ENCODE measurements at regions not wholly inside any gene's neighbourhood (a gene's known extent, or its start where the extent isn't known, plus 50 kb on each side); places are given as distances from the start of the nearest gene placed in this dataset.
"Not testable (repeated sequence)": the region's sequence is repeated elsewhere in the genome, so short reads cannot be mapped to it uniquely, and the experiment has no call there.

DNA sequence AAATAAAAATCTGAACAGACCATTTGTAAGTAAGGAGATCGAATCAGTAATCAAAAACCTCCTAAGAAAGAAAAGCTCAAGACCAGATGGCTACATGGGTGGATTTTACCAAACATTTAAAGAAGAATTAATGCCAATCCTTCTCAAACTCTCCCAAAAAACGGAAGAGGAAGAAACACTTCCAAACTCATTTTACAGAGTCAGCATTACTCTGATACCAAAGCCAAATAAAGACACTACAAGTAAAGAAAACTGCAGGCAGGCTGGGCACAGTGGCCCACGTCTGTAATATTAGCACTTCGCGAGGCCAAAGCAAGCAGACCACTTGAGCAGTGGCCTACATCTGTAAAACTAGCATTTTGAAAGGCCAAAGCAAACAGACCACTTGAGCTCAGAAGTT is 159.8 kb downstream of the DPY19L2 start:
- no peak for DNase-seq (ENCODE audit: low spot score)

DNA sequence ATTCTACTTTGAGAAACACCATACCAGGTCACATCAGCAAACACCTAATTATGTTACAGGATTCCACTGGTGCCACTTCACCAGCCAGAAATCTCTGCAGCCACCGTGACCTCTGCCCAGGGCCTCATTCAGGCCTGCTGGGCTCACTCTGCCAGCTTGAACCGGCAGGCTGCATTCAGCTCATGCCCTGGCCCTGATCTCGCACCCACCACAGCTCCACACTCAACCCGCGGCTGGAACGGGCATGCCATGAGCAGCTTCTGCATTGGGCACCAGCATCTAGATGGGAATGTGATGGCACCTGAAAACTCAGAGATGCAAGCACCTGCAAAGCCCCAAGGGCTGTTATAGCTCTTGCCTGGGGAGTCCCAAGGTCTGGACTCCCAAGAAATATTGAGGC is 168.7 kb downstream of the DPY19L2 start:
- DNase-seq (ENCODE audit: low spot score), result no peak

DNA sequence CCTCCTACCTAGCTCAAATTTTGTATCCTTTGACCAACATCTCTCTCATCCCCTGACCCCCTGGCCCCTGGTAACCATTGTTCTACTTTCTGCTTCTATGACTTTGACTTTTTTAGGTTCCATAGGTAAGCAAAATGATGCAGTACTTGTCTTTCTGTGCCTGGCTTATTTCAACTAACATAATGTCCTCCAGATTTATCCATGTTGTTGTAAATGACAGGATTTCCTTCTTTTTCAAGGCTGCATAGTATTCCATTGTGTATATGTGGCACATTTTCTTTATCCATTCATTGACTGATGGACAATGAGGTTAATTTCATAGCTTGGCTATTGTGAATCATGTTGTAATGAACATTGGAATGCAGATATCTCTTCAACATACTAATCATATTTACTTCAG is 170.1 kb downstream of the DPY19L2 start:
- DNase-seq (ENCODE audit: low spot score), result no peak

DNA sequence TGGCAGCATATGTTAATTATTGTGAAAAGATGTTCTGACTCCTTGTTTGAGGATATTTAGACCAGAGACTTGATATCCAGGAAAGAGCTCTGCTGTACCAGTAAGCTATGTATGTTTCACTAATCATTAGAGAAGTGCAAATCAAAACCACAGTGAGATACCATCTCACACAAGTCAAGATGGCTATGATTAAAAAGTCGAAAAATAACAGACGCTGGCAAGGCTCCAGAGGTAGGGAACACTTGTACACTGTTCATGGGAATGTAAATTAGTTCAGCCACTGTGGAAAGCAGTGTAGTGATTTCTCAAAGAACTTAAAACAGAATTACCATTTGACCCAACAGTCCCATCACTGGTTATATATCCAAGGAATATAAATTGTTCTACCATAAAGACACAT is 171.6 kb downstream of the DPY19L2 start:
- DNase-seq (ENCODE audit: low spot score), result no peak

DNA sequence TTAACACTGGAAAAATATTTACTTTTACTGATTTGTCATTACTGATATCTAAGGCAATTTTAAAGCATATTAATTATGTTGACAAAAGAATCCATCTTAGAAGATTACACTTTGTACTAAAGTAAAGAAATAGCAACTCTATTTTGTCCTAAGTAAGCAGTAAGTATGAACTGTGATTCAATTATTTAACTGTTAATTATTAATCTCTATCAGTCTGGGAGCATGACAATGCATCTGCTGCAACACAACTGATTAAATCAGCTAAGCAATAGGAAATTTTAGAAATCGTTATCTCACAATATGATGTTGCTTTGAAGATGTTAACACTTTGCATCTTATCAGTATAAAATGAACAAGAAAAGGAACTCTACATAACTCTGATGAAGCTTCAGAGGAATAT is 172.3 kb downstream of the DPY19L2 start:
- no peak for DNase-seq (ENCODE audit: low spot score)

DNA sequence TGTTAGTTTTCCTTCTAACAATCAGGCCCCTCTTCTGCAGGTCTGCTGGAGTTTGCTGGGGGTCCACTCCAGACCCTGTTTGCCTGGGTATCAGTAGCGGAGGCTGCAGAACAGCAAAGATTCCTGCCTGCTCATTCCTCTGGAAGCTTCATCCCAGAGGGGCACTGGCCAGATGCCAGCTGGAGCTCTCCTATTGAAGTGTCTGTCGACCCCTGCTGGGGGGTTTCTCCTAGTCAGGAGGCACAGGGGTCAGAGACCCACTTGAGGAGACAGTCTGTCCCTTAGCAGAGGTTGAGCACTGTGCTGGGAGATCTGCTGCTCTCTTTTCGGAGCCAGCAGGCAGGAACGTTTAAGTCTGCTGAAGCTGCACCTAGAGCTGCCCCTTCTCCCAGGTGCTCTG is 174.9 kb downstream of the DPY19L2 start:
- DNase-seq (ENCODE audit: low spot score), result not testable (repeated sequence)

DNA sequence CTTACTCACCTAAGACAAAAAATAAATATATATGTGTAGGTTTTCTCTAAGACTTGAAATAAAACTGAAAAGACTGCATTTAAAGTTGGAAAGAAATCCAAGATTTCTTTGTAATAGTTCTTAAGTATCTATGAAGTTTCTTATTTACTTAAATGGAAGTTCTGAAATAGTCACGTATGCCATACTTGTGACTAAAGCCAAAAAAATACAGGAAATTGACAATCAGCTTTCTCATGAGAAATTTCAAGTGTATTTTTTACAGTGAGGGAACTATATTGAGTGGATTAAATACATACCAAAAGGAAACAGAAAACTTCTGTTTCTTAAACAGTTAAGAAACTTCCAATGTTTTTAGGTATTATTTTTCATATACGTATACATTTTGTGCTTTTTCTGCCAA is 188.1 kb downstream of the DPY19L2 start:
- DNase-seq (ENCODE audit: low spot score), result no peak

DNA sequence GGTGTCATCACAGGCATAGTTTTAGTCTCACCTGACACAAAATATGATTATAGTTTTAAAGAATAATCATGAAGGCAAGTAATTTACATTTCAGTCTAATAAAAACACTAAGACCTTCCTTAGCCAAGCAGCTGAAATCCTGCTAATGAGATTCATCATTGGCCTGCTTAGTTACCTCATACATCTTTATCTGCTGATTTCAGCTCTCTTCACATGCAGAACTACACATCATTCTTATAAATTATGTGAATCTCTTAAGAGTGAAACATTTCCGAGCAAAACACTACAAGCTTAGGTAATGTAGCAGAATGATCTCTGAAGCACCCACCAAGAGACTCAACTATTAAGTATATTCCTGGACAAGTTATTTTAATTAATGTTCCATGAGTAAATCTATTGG is 198.1 kb downstream of the DPY19L2 start:
- no peak for DNase-seq (ENCODE audit: low spot score)

DNA sequence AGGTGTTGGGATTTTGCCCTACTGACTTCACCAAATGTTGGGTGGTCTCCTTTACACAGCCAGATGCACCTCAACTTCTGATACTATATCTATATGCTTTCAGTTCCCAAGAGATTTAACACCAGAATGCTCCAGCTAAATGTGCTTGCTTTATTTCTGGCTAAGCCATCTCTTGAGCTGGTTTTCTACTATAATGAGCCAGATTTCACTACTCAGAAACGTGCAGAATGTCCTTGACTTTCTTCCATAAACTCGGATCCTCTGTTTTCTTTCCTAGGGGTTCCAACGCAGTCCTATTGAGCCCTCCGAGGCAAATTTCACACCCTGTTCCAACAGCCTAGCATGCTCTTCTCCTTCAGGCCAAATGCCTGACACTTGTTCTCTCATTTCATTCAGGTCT is 200.3 kb downstream of the DPY19L2 start:
- no peak for DNase-seq (ENCODE audit: low spot score)

DNA sequence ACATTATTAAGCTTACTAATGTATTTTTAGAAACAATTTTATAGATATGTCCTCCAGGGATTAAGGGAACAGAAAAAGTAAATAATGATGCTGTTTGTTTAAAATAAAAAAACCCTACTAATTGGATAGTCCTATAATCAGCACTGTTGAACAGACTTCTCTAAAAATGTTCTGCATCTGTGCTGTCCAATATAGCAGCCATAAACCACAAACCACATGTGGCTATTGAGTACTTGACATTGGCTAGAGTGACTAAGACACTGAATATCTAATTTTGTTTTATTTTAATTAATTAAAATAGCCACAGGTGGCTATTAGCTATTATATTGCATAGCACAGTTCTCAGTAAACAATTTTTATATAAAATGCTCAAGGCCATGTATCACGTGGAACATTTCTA is 210.4 kb downstream of the DPY19L2 start:
- no peak for DNase-seq (ENCODE audit: low spot score)

DNA sequence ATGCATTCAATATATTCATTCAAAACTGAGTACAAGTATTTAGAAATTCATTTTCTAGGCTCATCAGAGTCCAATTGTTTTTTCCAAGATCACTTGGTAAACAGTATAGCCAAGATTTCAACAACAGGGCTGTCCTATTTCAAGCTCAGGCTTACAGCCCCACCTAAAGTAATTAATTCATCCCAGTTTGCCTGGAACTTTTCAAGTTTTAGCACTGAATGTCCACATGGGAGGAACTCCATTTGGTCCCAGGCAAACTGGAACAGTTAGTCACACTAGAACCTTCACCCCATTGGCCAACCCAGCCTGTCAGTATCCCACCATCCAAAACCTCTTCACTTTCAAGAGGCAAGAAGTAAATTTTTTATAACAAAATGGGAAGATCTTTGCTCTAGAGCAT is 210.9 kb downstream of the DPY19L2 start:
- no peak for DNase-seq (ENCODE audit: low spot score)

DNA sequence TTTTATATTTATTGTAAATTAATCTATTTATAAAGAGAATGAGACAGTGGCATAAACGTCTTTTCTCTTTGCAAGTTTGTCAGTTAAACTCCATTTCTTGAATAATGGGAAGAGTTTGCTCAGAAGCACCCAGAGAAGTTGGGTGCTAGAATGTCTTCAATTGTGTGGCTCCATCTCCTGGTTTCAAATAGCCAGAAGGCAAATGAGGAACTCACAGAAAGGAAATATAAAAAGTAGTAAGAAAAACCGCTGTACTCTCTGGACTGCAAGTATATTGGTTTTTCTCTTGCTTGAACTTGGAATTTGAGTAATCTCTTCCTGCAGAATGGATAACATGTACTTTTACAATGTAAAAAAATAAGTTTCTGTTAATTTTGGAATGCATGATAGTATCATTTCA is 217.5 kb downstream of the DPY19L2 start:
- DNase-seq (ENCODE audit: low spot score), result no peak

DNA sequence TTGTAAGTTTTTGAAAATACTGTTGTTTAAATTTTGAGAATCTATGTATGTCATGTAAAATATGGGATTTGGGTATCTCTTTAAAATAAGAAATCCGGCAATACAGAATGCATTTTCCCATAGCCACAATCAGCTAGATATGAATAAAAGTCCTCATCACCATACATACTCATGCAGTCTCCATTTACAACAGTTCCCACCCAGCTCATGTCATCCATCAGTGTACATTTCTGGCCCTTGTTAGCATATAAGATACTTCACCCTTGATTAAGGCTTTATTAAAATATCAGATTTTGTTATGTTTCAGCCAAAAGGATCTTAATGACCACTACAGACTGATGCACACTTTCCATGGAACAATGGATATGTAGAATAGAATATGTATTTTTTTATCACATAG is 218.0 kb downstream of the DPY19L2 start:
- no peak for DNase-seq (ENCODE audit: low spot score)

DNA sequence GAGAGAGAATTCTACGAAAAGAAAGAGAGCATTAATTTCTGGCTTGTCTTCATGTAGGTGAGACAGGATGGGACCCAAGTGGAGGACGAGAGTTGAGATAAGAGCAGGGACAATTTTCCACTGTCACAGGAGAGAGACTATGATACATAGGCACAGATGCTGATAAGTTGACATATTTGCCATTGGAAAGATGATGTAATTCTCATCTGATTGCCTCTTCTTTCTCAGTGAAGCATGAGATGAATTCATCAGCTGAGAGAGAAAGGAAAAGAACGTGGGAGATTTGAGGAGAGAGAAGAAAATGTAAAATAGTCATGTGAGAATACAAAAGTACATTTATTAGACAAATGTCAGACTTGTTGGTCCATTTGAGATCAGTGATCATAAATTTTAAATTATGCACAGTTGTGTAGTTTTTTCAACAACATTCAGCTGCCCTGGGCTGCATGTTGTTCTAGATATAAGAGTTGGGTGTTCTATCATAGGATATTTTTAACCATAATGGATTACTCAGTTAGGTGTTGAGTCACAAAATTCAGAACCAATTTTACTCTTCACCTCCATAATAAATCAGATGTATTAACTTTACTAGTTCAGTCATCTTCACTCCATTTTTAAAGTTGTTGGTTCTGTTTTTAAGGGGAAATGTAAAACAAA is 222.9 kb downstream of the DPY19L2 start:
- DNase-seq (ENCODE audit: low spot score), result no peak

DNA sequence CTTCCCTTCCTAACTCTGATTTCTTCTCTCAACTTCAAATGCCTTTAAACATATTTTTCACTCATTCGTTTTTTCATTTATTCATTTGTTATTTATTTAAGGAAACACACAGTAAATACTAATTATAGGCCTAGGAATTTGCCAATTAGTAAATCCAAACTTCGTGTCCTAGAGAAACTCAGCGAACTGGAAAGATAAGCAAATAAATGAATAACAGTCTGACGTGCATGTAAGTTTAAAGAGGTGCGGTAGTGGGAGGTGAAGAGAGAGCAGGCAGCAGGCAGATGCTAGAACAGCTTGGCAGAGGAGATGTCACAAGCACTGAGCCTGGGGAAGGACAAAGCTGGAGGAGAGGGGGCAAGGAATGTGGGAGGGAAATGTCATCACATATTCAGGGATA is 228.2 kb downstream of the DPY19L2 start:
- DNase-seq (ENCODE audit: low spot score), result no peak

DNA sequence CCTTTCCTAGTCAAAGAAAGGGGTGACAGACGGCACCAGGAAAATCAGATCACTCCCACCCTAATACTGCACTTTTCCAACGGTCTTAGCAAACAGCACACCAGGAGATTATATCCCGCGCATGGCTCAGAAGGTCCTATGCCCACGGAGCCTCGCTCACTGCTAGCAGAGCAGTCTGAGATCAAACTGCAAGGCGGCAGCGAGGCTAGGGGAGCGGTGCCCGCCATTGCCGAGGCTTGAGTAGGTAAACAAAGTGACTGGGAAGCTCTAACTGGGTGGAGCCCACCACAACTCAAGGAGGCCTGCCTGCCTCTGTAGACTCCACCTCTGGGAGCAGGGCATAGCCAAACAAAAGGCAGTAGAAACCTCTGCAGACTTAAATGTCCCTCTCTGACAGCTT is 233.9 kb downstream of the DPY19L2 start:
- DNase-seq (ENCODE audit: low spot score), result not testable (repeated sequence)

DNA sequence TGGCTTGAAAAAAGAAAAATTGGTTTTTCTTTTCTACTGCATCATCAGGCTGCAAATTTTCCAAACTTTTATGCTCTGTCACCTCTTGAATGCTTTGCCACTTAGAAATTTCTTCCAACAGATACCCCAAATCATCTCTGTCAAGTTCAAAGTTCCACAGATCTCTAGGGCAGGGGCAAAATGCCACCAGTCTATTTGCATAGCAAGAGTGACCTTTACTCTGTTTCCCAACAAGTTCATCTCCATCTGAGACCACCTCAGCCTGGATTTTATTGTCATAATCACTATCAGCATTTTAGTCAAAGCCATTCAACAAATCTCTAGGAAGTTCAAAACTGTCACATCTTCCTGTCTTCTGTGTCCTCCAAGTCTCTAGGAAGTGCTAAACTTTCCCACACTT is 240.3 kb downstream of the DPY19L2 start:
- not testable (repeated sequence) for DNase-seq (ENCODE audit: low spot score)

DNA sequence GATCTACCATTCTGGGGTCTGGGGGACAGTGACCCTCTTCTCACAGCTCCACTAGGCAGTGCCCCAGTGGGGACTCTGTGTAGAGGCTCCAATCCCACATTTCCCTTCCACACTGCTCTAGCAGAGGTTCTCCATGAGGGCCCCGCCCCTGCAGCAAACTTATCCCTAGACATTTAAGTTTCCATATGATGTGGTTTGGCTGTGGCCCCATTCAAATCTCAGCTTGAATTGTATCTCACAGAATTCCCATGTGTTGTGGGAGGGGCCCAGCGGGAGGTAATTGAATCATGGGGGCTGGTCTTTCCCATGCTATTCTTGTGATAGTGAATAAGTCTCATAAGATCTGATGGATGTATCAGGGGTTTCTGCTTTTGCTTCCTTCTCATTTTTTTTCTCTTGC is 241.3 kb downstream of the DPY19L2 start:
- not testable (repeated sequence) for DNase-seq (ENCODE audit: low spot score)

DNA sequence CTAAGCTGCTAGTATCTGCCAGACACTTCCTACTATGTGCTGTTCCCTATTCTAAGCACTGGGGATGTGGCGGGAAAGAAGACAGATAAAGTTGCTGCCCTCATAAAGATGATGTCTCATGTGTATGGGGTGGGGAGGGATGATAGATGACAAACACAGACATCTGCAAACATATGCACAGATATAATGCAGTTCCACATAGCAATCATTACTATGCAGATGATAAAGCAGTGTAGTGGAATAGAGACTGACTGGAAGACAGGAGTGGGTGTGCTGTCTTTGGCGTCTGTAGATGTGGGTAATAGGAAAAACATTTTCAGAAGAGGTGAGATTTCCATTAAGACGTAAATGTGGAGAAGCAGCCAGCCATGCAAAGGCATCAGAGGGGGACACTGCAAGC is 243.6 kb downstream of the DPY19L2 start:
- no peak for DNase-seq (ENCODE audit: low spot score)

DNA sequence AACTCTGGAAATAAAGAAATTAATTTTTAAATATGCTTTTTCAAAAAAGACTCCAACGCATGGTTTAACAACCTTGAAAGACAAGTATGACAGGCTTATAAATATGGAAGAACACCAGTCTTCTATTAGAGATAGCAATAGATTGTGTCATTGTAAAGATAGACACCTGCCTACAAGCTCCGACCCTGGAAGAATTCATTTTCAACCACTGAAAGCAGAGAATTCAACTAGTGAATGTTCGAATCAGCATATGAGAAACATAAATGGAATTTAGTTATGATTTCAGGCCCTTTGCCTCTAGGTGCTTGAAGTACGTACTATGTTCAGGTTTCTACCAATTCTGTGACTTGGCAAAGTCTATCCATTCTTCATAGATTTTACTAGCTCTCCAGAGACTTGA is 244.5 kb downstream of the DPY19L2 start:
- no peak for DNase-seq (ENCODE audit: low spot score)

DNA sequence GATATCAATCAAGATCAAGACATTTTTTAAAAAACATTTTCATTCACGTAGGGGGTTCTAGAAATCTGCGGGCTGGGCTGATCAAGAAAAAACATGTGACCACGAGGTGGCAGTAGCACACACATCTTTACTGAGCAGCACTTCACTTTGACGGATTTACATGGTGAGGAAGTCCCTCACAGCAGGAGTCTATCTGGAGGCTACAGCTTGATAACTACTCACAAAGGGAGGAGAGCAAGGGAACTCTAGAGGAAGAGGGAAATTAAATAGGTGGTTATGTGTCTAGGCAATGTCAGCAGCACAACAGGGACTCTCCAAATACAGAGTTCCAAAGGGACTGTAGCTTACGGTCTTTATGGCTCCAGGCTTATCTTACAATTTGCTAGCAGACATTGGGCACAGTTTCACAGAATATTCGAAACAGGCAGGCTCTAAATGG is 248.1 kb downstream of the DPY19L2 start:
- peak; percentile 34 for DNase-seq (ENCODE audit: low spot score)

DNA sequence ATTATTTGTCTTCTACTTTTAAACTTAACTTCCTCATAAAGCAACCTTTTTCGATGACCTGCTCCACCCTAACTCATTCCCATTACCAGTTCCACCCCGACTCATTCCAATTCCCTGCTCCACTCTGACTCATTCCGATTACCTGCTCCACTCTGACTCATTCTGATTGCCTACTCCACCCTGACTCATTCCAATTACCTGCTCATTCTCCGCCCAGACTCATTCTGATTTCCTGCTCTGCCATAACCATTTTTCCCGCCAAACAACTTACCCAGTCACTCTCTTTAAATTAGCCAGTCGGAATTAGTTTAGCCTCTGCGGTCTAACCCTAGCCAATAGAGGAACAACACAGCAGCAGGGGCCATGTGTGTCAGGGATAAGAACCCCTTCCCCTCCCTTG is 249.1 kb downstream of the DPY19L2 start:
- DNase-seq (ENCODE audit: low spot score), result peak; percentile 52

DNA sequence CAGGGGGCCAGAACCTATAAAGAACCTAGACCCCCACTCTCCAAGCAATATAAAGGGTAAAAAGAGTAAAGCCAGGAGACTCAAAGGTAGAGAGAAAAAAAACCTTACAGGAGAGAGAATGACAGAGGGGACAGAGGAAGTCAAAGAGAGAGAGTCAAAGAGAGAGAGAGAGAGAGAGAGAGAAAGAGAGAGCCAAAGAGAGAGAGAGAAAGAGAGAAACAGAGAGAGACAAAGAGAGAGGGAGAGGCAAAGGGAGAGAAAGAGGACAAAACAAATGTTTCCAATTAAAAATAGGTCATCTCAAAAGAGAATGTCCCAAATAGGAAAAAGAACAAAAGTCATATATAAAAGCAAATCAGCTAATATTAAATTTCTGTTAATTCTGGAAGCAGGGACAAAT is 251.5 kb downstream of the DPY19L2 start:
- no peak for DNase-seq (ENCODE audit: low spot score)

DNA sequence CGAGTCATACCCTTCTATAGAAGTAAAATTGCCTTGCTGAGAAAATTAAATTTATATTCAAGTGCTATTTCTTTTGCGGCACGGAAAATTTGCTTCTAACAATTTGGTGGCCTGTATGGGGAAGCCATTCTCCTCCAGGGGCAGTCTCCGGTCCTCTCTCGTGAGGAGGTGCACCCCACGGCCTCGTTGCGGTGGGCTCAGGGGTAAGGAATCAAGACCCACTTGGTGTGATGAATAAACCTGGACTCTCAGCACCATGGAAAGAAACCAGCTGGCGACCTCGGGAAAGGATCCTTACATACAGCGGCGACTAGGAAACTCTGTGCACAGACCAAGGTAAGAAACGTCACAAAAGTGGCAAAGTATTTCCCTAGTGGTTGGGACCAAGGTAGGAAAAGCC is 252.9 kb downstream of the DPY19L2 start:
- no peak for DNase-seq (ENCODE audit: low spot score)

DNA sequence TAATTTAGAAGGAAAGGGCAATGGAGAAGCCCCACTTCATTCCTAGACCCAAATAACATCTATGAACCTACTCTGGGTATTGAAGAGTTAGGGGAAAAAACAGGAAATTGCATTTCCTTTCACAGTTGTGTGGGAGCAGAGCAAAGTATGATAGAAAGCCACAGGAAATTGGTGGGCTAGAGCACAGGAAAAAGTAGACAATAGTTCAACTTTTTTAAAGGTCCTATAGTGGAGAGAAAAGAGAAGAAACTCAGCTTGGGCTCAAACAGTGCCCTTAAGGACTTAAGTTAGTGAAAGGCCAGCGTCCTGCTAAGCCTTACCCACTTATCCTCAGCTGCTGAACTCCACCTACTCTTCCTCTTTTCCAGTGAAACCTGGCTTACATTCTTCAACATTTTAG is 258.1 kb downstream of the DPY19L2 start:
- no peak for DNase-seq (ENCODE audit: low spot score)

Measured in SW480 (cell line).